GM23248 (cell line): ENCODE measurements at regions not wholly inside any gene's neighbourhood (a gene's known extent, or its start where the extent isn't known, plus 50 kb on each side); places are given as distances from the start of the nearest gene placed in this dataset.

Experiments
- DNase-seq: peaks from one replicate; pipeline ENCODE4 v3.0.0-alpha.2; 2015
- H2AFZ ChIP-seq: fragments of 200-600 bp; sonication (generic); 2 replicates; pipeline ENCODE4 v1.6.1; 2016; ENCODE audit warnings: antibody characterized with exemption
- H3F3A ChIP-seq: fragments of 200-600 bp; sonication (generic); 2 replicates; pipeline ENCODE4 v1.6.1; 2016; ENCODE audit warnings: mild to moderate bottlenecking, antibody characterized with exemption, mixed run types; ENCODE audit not compliant: insufficient read depth
- H3K27ac ChIP-seq: fragments of 200-600 bp; sonication (generic); 2 replicates; pipeline ENCODE4 v1.5.1; 2016; ENCODE audit warnings: mild to moderate bottlenecking
- H3K27me3 ChIP-seq: fragments of 200-600 bp; sonication (generic); replicated peaks from 2 replicates; pipeline ENCODE4 v1.6.1; 2016; ENCODE audit warnings: mild to moderate bottlenecking; ENCODE audit not compliant: insufficient read depth
- H3K36me3 ChIP-seq: fragments of 200-600 bp; sonication (generic); 2 replicates; pipeline ENCODE4 v1.6.1; 2016; ENCODE audit warnings: low read depth, mild to moderate bottlenecking
- H3K4me1 ChIP-seq: fragments of 200-600 bp; sonication (generic); 2 replicates; pipeline ENCODE4 v1.6.1; 2016; ENCODE audit warnings: mild to moderate bottlenecking; ENCODE audit not compliant: insufficient read depth
- H3K4me2 ChIP-seq: fragments of 200-600 bp; sonication (generic); one replicate; pipeline ENCODE4 v1.6.1; 2016; ENCODE audit warnings: mild to moderate bottlenecking; ENCODE audit not compliant: unreplicated experiment
- H3K4me3 ChIP-seq: fragments of 200-600 bp; sonication (generic); 2 replicates; pipeline ENCODE4 v1.5.1; 2016; ENCODE audit warnings: mild to moderate bottlenecking
- H3K79me2 ChIP-seq: fragments of 200-600 bp; sonication (generic); 2 replicates; pipeline ENCODE4 v1.6.1; 2016; ENCODE audit warnings: mild to moderate bottlenecking; ENCODE audit not compliant: insufficient read depth
- H3K9ac ChIP-seq: fragments of 200-600 bp; sonication (generic); 2 replicates; pipeline ENCODE4 v1.6.1; 2016; ENCODE audit warnings: mild to moderate bottlenecking
- H3K9me2 ChIP-seq: fragments of 200-600 bp; sonication (generic); 2 replicates; pipeline ENCODE4 v1.6.1; 2016; ENCODE audit warnings: mixed run types, mild to moderate bottlenecking, moderate library complexity; ENCODE audit not compliant: insufficient read depth
- H3K9me3 ChIP-seq: fragments of 200-600 bp; sonication (generic); one replicate; pipeline ENCODE4 v1.6.1; 2017; ENCODE audit warnings: low read depth
- H4K20me1 ChIP-seq: fragments of 200-600 bp; sonication (generic); 2 replicates; pipeline ENCODE4 v1.6.0; 2016; ENCODE audit not compliant: insufficient read depth
- EZH2 ChIP-seq: fragments of 200-600 bp; sonication (generic); IDR thresholded peaks from 2 replicates; pipeline ENCODE4 v1.6.1; 2018; ENCODE audit warnings: antibody characterized with exemption, mild to moderate bottlenecking; ENCODE audit not compliant: insufficient read depth, poor library complexity, severe bottlenecking
- EZH2phosphoT487 ChIP-seq: fragments of 200-600 bp; sonication (generic); IDR thresholded peaks from 2 replicates; pipeline ENCODE4 v1.6.1; 2018; ENCODE audit warnings: antibody characterized with exemption, moderate library complexity, mild to moderate bottlenecking, low read depth; ENCODE audit not compliant: insufficient read depth
- WGBS, 2 experiments: methylation state at CpG; one replicate each; pipeline ENCODE4 v1.1.6; 2015 to 2017; ENCODE audit warnings: low lambda C conversion rate in 2 of 2, low coverage in 1 of 2; ENCODE audit errors: missing lambda C conversion rate in 2 of 2; 5-methylcytosine and 5-hydroxymethylcytosine counted together
- in situ Hi-C: fragments of 300-500 bp; cut with MboI; formaldehyde crosslinking; loops from 2 replicates; pipeline ENCODE4 v1.15.0; 2020

GRCh38 chr5:118139361-118139760 is 849.0 kb downstream of the DTWD2 start:
- Histone ChIP-seq H3K36me3 (no peaks in the 10 kb centered on the region), H3K4me2 (no peak overlapping the region), H3F3A (no peaks in the 10 kb centered on the region), H2AFZ (no peak overlapping the region), H4K20me1 (no peaks in the 10 kb centered on the region), H3K4me1 (no peaks in the 10 kb centered on the region), H3K79me2 (no peaks in the 10 kb centered on the region), H3K9me2 (no peaks in the 10 kb centered on the region), H3K9ac (no peak overlapping the region), H3K9me3 (no peaks in the 10 kb centered on the region), H3K4me3 (no peak overlapping the region), H3K27me3 (no peaks in the 10 kb centered on the region), H3K27ac (no peak overlapping the region)
- no peak for DNase-seq
- WGBS, 2 experiments = 2 to 4% methylated on average over 1 of the region's 1 CpG
- TF ChIP-seq EZH2 = no peak
- no peak for TF ChIP-seq EZH2phosphoT487
- in situ Hi-C loops = no loop called here

DNA sequence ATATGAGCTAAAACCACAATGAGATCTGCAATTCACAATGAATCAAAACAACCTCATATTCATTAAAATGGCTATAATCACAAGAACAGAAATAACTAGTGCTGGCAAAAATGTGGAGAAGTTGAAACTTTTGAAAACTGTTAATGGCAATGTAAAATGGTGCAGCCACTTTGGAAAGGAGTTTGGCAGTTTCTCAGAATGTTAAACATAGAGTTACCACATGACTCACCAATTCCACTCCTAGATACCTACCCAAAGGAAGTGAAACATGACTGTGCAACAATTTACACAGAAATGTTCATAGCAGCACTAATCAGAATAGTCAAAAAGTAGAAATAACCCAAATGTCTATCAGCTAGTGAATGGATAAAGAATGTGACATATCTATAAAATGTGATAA is 862.2 kb downstream of the DTWD2 start:
- in situ Hi-C loops = no loop called here
- no peak overlapping the region for H3K4me2 ChIP-seq
- no peak overlapping the region for H3K27ac ChIP-seq
- H3K4me3 ChIP-seq = no peak overlapping the region
- H3K4me1 ChIP-seq = no peaks in the 10 kb centered on the region
- H3F3A ChIP-seq = no peaks in the 10 kb centered on the region
- no peak overlapping the region for H3K9ac ChIP-seq
- TF ChIP-seq EZH2 (no peak), EZH2phosphoT487 (no peak)
- H4K20me1 ChIP-seq = no peaks in the 10 kb centered on the region
- no peaks in the 10 kb centered on the region for H3K36me3 ChIP-seq
- H3K27me3 ChIP-seq = no peaks in the 10 kb centered on the region
- DNase-seq = no peak
- H3K79me2 ChIP-seq = no peaks in the 10 kb centered on the region
- no peaks in the 10 kb centered on the region for H3K9me3 ChIP-seq
- no peak overlapping the region for H2AFZ ChIP-seq
- H3K9me2 ChIP-seq = no peaks in the 10 kb centered on the region

- no peak overlapping the region for H3K4me3 ChIP-seq
- no peak for DNase-seq
These were observed 862.7 kb downstream of the DTWD2 start for GRCh38 chr5:118125687-118126086.

GRCh38 chr5:118121258-118121657 is 867.1 kb downstream of the DTWD2 start:
- H3K36me3 ChIP-seq = no peaks in the 10 kb centered on the region
- no peak overlapping the region for H3K9ac ChIP-seq
- H3F3A ChIP-seq = no peaks in the 10 kb centered on the region
- TF ChIP-seq EZH2phosphoT487 = no peak
- no peak for TF ChIP-seq EZH2
- 44 to 46% methylated on average over 3 of the region's 3 CpGs for WGBS, 2 experiments
- H3K27me3 ChIP-seq = no peaks in the 10 kb centered on the region
- H3K4me2 ChIP-seq = no peak overlapping the region
- no peaks in the 10 kb centered on the region for H3K4me1 ChIP-seq
- DNase-seq = no peak
- in situ Hi-C loops = no loop called here
- H2AFZ ChIP-seq = no peak overlapping the region
- no peaks in the 10 kb centered on the region for H3K9me2 ChIP-seq
- no peak overlapping the region for H3K4me3 ChIP-seq
- no peaks in the 10 kb centered on the region for H4K20me1 ChIP-seq
- no peak overlapping the region for H3K27ac ChIP-seq
- H3K9me3 ChIP-seq = no peaks in the 10 kb centered on the region
- H3K79me2 ChIP-seq = no peaks in the 10 kb centered on the region

More at GRCh38 chr5:118125687-118126086, 862.7 kb downstream of the DTWD2 start:
- Histone ChIP-seq H3K27me3 (no peaks in the 10 kb centered on the region), H3F3A (no peaks in the 10 kb centered on the region), H4K20me1 (no peaks in the 10 kb centered on the region), H3K9me2 (no peaks in the 10 kb centered on the region), H2AFZ (no peak overlapping the region), H3K36me3 (no peaks in the 10 kb centered on the region), H3K9me3 (no peaks in the 10 kb centered on the region), H3K79me2 (no peaks in the 10 kb centered on the region), H3K27ac (no peak overlapping the region), H3K4me1 (no peaks in the 10 kb centered on the region), H3K9ac (no peak overlapping the region), H3K4me2 (no peak overlapping the region)
- in situ Hi-C loops = no loop called here
- TF ChIP-seq EZH2phosphoT487 = no peak
- no peak for TF ChIP-seq EZH2
- 47 to 54% methylated on average over 4 of the region's 4 CpGs for WGBS, 2 experiments

DNA sequence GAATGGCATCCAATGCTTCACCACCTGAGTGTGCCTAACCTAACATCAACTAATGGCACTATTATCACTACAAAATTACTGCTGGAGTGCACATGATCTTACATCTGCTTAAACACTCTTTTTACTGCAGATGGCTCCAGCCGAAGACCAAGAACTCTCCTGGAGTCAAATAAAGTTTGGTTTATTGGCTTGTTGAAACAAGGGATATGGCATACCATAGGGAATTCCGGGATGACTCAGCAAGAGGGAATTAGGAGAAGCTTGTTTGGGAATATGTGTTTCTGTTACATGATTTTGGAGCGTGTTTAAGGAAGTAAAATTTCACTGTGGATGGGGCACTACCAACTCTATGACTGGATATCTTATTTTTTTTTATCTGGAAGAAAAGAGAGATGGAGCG is 872.6 kb downstream of the DTWD2 start:
- Histone ChIP-seq H2AFZ (no peak overlapping the region), H3K9me2 (no peaks in the 10 kb centered on the region), H3F3A (no peaks in the 10 kb centered on the region), H3K4me3 (no peak overlapping the region), H3K9me3 (no peaks in the 10 kb centered on the region), H3K79me2 (no peaks in the 10 kb centered on the region), H3K27me3 (no peaks in the 10 kb centered on the region), H4K20me1 (no peaks in the 10 kb centered on the region), H3K36me3 (no peaks in the 10 kb centered on the region), H3K9ac (no peak overlapping the region), H3K4me1 (no peaks in the 10 kb centered on the region), H3K4me2 (no peak overlapping the region), H3K27ac (no peak overlapping the region)
- in situ Hi-C loops = no loop called here
- WGBS, 2 experiments = 43 to 47% methylated on average over 4 of the region's 4 CpGs
- no peak for DNase-seq
- no peak for TF ChIP-seq EZH2phosphoT487
